ENCODE measurements at regions not wholly inside any gene's neighbourhood (a gene's known extent, or its start where the extent isn't known, plus 50 kb on each side); places are given as distances from the start of the nearest gene placed in this dataset.

DNA sequence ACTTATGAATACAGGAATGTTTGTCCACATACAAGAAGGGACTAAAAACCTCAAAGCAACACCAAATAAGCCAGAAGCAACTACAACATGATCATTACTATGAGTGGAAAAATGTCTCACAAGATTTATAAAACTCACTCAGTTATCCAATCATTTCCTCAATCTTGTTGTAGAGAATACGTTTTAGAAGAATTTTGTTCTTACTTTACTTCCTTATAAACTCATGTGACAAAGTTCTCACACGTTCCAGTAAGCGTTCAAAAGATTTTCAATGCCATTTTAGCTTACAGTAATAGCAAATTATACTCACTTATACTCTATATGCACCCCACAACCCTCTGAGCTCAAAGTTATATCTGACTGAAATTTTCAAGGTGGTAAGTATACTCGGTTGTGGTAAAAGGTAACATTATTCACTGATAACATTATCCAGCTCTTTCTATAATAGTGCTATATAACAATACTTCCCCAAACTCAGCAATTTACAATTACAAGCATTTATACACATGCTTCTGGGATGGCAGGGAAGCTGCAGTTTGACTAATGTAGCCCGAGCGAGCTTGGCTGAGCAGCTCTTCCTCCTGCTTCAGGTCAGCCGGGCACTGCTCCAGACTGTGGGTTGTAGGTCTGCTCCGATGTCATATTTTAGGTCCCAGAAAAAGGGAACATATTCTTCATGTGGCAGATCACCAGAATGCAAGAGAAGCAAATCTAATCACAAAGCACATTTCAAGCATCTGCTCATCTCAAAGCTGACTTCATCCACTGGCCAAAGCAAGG, 226.3 kb downstream of the RCHY1 start:
- TF ChIP-seq, protein P1, sequence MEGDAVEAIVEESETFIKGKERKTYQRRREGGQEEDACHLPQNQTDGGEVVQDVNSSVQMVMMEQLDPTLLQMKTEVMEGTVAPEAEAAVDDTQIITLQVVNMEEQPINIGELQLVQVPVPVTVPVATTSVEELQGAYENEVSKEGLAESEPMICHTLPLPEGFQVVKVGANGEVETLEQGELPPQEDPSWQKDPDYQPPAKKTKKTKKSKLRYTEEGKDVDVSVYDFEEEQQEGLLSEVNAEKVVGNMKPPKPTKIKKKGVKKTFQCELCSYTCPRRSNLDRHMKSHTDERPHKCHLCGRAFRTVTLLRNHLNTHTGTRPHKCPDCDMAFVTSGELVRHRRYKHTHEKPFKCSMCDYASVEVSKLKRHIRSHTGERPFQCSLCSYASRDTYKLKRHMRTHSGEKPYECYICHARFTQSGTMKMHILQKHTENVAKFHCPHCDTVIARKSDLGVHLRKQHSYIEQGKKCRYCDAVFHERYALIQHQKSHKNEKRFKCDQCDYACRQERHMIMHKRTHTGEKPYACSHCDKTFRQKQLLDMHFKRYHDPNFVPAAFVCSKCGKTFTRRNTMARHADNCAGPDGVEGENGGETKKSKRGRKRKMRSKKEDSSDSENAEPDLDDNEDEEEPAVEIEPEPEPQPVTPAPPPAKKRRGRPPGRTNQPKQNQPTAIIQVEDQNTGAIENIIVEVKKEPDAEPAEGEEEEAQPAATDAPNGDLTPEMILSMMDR (IDR thresholded peaks at IDR 0.05), result no peak
- no peak for TF ChIP-seq POLR2A (IDR thresholded peaks at IDR 0.05)

Measured in body of pancreas (tissue), 4 donors.